Ishikawa (cell line): ENCODE measurements at regions not wholly inside any gene's neighbourhood (a gene's known extent, or its start where the extent isn't known, plus 50 kb on each side); places are given as distances from the start of the nearest gene placed in this dataset.

Source experiments
- RAD21 ChIP-seq: IDR thresholded peaks from 2 replicates; pipeline ENCODE4 v1.6.1; 2012; ENCODE audit warnings: low read depth
- TCF12 ChIP-seq: IDR thresholded peaks from 2 replicates; pipeline ENCODE4 v1.6.1; 2012; ENCODE audit warnings: low read depth

GRCh38 chr9:16318516-16319060, 551.9 kb downstream of the BNC2 start:
- TF ChIP-seq TCF12 (no peak), RAD21 (no peak)
